Right lobe of liver (tissue), 6 donors: ENCODE measurements at regions not wholly inside any gene's neighbourhood (a gene's known extent, or its start where the extent isn't known, plus 50 kb on each side); places are given as distances from the start of the nearest gene placed in this dataset.

Experiments
- ATAC-seq, 4 donors: fragments of 200-7000 bp; cut with Tn5 transposase; one replicate each; pipeline ENCODE4 v1.9.1; 2020; ENCODE audit warnings: mild to moderate bottlenecking in 4 of 4, moderate library complexity in 4 of 4
- DNase-seq, 3 donors: peaks; one replicate each; pipeline ENCODE4 v3.0.0-alpha.2; 2020
- H3K27ac ChIP-seq, 3 donors: fragments of 200-600 bp; one replicate each; pipeline ENCODE4 v1.8.0; 2022
- H3K27me3 ChIP-seq, 2 donors: fragments of 200-600 bp; one replicate each; pipeline ENCODE4 v1.8.0; 2022
- H3K36me3 ChIP-seq, 4 donors: fragments of 200-600 bp; sonication (generic) in 1 of 4; one replicate each; pipeline versions ENCODE4 v1.5.1 to v1.8.0; 2017 to 2022; ENCODE audit warnings: control low read depth in 1 of 4
- H3K4me1 ChIP-seq, 4 donors: fragments of 200-600 bp; sonication (generic) in 1 of 4; one replicate each; pipeline versions ENCODE4 v1.5.1 to v1.8.0; 2017 to 2022; ENCODE audit warnings: control low read depth in 1 of 4
- H3K4me3 ChIP-seq, 3 donors: fragments of 200-600 bp; one replicate each; pipeline ENCODE4 v1.8.0; 2022
- H3K9me3 ChIP-seq, 4 donors: fragments of 200-600 bp; sonication (generic) in 1 of 4; one replicate each; pipeline versions ENCODE4 v1.5.1 to v1.8.0; 2017 to 2022; ENCODE audit warnings: control low read depth in 1 of 4
- CTCF ChIP-seq, 4 donors: fragments of 200-600 bp in 3 of 4; fragments of 450-650 bp in 1 of 4; IDR thresholded peaks; one replicate each; pipeline versions ENCODE4 v1.5.1 to v1.8.0; 2016 to 2022; ENCODE audit warnings: antibody characterized with exemption in 4 of 4, mild to moderate bottlenecking in 2 of 4
- POLR2A ChIP-seq: fragments of 450-650 bp; IDR thresholded peaks from one replicate; pipeline ENCODE4 v1.6.1; 2017; ENCODE audit warnings: antibody characterized with exemption, mild to moderate bottlenecking
- WGBS: methylation state at CpG from one replicate; pipeline ENCODE4 v1.1.6; 2018; ENCODE audit warnings: low coverage, low lambda C conversion rate; ENCODE audit not compliant: insufficient coverage; ENCODE audit errors: missing lambda C conversion rate; 5-methylcytosine and 5-hydroxymethylcytosine counted together
- intact Hi-C, 2 donors: fragments of 100-400 bp; cut with DNase I; formaldehyde crosslinking; loops; one replicate each; pipeline versions ENCODE4 v1.11.2 to v1.14.1; 2022
- donor health status: DM: no; HTN: yes; CAD: no.
- donor health status: DM: no; HTN: no; CAD: no.
- donor health status: DM: no; HTN: no; CAD: no.
- donor health status: DM: no; HTN: yes; CAD: no.
- donor health status: DM: no; HTN: yes; CAD: no.

- 40% methylated on average over 3 of the region's 3 CpGs for WGBS
- ATAC-seq (no peak), DNase-seq (no peak)
- H3K9me3 ChIP-seq, result no peaks in the 10 kb centered on the region
- no peak overlapping the region for H3K27ac ChIP-seq
- intact Hi-C loops, result no loop called here
- no peaks in the 10 kb centered on the region for H3K36me3 ChIP-seq
- H3K27me3 ChIP-seq, result no peaks in the 10 kb centered on the region
- H3K4me3 ChIP-seq, result no peak overlapping the region
- TF ChIP-seq CTCF (IDR thresholded peaks at IDR 0.05) (no peak), POLR2A (no peak)
- H3K4me1 ChIP-seq, result peaks cover 0 to 1% (median 0%) of the 10 kb centered on the region in 4 donors
Measured at GRCh38 chr3:76051145-76051544, 265.8 kb upstream of the ZNF717 start.

- ATAC-seq (no peak), DNase-seq (no peak)
- H3K27ac ChIP-seq, result no peak overlapping the region
- H3K4me3 ChIP-seq, result no peak overlapping the region
- peaks cover 0 to 1% (median 0%) of the 10 kb centered on the region in 4 donors for H3K4me1 ChIP-seq
- 50% methylated on average over 1 of the region's 1 CpG for WGBS
- H3K36me3 ChIP-seq, result no peaks in the 10 kb centered on the region
- H3K9me3 ChIP-seq, result peaks cover 0 to 4% (median 0%) of the 10 kb centered on the region in 4 donors
- H3K27me3 ChIP-seq, result no peaks in the 10 kb centered on the region
- no peak for TF ChIP-seq POLR2A
- no peak for TF ChIP-seq CTCF (IDR thresholded peaks at IDR 0.05)
- intact Hi-C loops, result no loop called here
Measured at GRCh38 chr3:76054404-76054803, 269.1 kb upstream of the ZNF717 start.

- H3K9me3 ChIP-seq, result peaks cover 0 to 4% (median 0%) of the 10 kb centered on the region in 4 donors
- no peak overlapping the region for H3K27ac ChIP-seq
- DNase-seq (no peak), ATAC-seq (no peak)
- no peak overlapping the region for H3K4me3 ChIP-seq
- WGBS, result 33% methylated on average over 1 of the region's 3 CpGs
- no peak for TF ChIP-seq CTCF (IDR thresholded peaks at IDR 0.05)
- TF ChIP-seq POLR2A, result no peak
- no peaks in the 10 kb centered on the region for H3K4me1 ChIP-seq
- no peaks in the 10 kb centered on the region for H3K27me3 ChIP-seq
- no peaks in the 10 kb centered on the region for H3K36me3 ChIP-seq
- intact Hi-C loops, result no loop called here
Measured at GRCh38 chr3:76061654-76062053, 276.3 kb upstream of the ZNF717 start.

- Histone ChIP-seq H3K27me3 (no peaks in the 10 kb centered on the region), H3K4me1 (no peaks in the 10 kb centered on the region), H3K4me3 (no peak overlapping the region), H3K36me3 (no peaks in the 10 kb centered on the region), H3K27ac (no peak overlapping the region), H3K9me3 (no peaks in the 10 kb centered on the region)
- 76% methylated on average over 3 of the region's 3 CpGs for WGBS
- intact Hi-C loops, result no loop called here
- DNase-seq (no peak), ATAC-seq (no peak)
- TF ChIP-seq CTCF (IDR thresholded peaks at IDR 0.05) (no peak), POLR2A (no peak)
Measured at GRCh38 chr3:76063019-76063418, 277.7 kb upstream of the ZNF717 start.

GRCh38 chr3:76063811-76064210 is 278.5 kb upstream of the ZNF717 start:
- Histone ChIP-seq H3K4me3 (no peak overlapping the region), H3K27ac (no peak overlapping the region), H3K27me3 (no peaks in the 10 kb centered on the region), H3K4me1 (no peaks in the 10 kb centered on the region), H3K9me3 (no peaks in the 10 kb centered on the region), H3K36me3 (no peaks in the 10 kb centered on the region)
- DNase-seq (no peak), ATAC-seq (no peak)
- intact Hi-C loops, result no loop called here
- TF ChIP-seq CTCF (IDR thresholded peaks at IDR 0.05), result no peak
- no peak for TF ChIP-seq POLR2A
- WGBS, result 66% methylated on average over 5 of the region's 5 CpGs
